ENCODE measurements at regions not wholly inside any gene's neighbourhood (a gene's known extent, or its start where the extent isn't known, plus 50 kb on each side); places are given as distances from the start of the nearest gene placed in this dataset.

DNA sequence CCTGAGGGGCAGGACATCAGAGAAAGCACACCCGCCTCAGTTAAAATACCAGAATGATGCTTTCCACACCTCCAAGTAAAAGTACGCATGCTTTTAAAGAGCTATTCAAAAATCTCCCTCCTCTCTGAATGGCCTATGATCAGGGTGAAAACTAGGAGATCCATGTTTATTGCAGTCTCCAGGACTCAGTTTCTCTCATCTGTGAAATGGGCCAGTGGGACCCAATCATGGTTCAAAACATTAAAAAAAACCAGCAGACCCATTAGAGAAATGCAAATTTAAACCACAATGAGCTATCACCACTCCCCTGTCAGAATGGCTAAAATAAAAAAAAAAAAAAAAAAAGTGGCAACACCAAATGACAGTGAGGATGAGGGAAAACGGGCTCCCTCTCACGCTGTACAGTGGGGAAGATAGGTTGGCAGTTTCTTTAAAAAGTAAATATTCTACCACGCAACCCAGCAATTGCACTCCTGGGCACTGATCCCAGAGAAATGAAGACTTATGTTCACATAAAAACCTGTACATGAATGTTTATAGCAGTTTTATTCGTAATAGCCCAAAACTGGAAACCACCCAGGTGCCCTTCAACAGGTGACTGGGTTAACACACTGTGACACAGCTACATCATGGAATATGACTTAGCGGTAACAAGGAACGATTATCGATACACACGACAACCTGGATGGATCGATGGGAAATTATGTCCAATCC is 242.7 kb downstream of the MN1 start:
- Histone ChIP-seq H3K4me1 (ENCODE audit: control insufficient read depth in 2 of 2, insufficient read depth in 2 of 2, low read length in 2 of 2) (no peaks in the 10 kb centered on the region), H3K27me3 (replicated peaks in 1 of 4; ENCODE audit: control extremely low read depth in 1 of 4, control insufficient read depth in 3 of 4, insufficient read depth in 4 of 4, low read length in 3 of 4) (no peaks in the 10 kb centered on the region), H2AFZ (ENCODE audit: insufficient read depth, low read depth, low read length, poor library complexity, severe bottlenecking) (no peak overlapping the region), H3K9ac (ENCODE audit: low read length) (no peak overlapping the region), H3K36me3 (replicated peaks in 1 of 2; ENCODE audit: control extremely low read depth in 1 of 2, control insufficient read depth in 1 of 2, extremely low read depth in 1 of 2, insufficient read depth in 2 of 2, low read length in 1 of 2) (no peaks in the 10 kb centered on the region), H3K4me2 (replicated peaks; ENCODE audit: low read depth, low read length, poor library complexity, severe bottlenecking) (no peak overlapping the region), H3K9me3 (ENCODE audit: control extremely low read depth in 1 of 3, control insufficient read depth in 2 of 3, insufficient read depth in 1 of 3, low read length in 2 of 3) (peaks cover 0 to 5% (median 0%) of the 10 kb centered on the region in 3 donors), H3K79me2 (ENCODE audit: control insufficient read depth, insufficient read depth, low read length) (no peaks in the 10 kb centered on the region), H3K27ac (ENCODE audit: low read length in 2 of 2) (no peak overlapping the region), H4K20me1 (ENCODE audit: control insufficient read depth, insufficient read depth, low read length, poor library complexity, severe bottlenecking) (no peaks in the 10 kb centered on the region), H3K4me3 (ENCODE audit: control extremely low read depth in 1 of 5, extremely low read depth in 1 of 5, insufficient read depth in 1 of 5, low read depth in 2 of 5, low read length in 4 of 5) (no peak overlapping the region)
- no peak for ATAC-seq (ENCODE audit: low read depth)
- 100% methylated on average over 1 of the region's 11 CpGs for WGBS (ENCODE audit: insufficient coverage)
- ChIA-PET CTCF (no interaction called here), POLR2A (no interaction called here)
- Mint-ChIP-seq H3K4me1 (no peaks in the 10 kb centered on the region), H3K27me3 (peaks cover 4% of the 10 kb centered on the region), H3K27ac (no peak overlapping the region), H3K4me3 (no peak overlapping the region), H3K9me3 (ENCODE audit: insufficient read depth) (no peaks in the 10 kb centered on the region)
- intact Hi-C loops (cut with micrococcal nuclease), result no loop called here
- no peak for DNase-seq
- TF ChIP-seq EZH2 (IDR thresholded peaks at IDR 0.05; ENCODE audit: borderline replicate concordance, insufficient read depth, low read depth, low read length, poor library complexity, severe bottlenecking), result no peak
- TF ChIP-seq, protein P1, sequence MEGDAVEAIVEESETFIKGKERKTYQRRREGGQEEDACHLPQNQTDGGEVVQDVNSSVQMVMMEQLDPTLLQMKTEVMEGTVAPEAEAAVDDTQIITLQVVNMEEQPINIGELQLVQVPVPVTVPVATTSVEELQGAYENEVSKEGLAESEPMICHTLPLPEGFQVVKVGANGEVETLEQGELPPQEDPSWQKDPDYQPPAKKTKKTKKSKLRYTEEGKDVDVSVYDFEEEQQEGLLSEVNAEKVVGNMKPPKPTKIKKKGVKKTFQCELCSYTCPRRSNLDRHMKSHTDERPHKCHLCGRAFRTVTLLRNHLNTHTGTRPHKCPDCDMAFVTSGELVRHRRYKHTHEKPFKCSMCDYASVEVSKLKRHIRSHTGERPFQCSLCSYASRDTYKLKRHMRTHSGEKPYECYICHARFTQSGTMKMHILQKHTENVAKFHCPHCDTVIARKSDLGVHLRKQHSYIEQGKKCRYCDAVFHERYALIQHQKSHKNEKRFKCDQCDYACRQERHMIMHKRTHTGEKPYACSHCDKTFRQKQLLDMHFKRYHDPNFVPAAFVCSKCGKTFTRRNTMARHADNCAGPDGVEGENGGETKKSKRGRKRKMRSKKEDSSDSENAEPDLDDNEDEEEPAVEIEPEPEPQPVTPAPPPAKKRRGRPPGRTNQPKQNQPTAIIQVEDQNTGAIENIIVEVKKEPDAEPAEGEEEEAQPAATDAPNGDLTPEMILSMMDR (IDR thresholded peaks at IDR 0.05), result no peak

- H3K27me3 Mint-ChIP-seq, result peaks cover 3% of the 10 kb centered on the region
- WGBS (ENCODE audit: insufficient coverage), result 77% methylated on average over 3 of the region's 5 CpGs
- POLR2A ChIA-PET, result no interaction called here
- no peaks in the 10 kb centered on the region for H3K27me3 ChIP-seq (replicated peaks in 1 of 4; ENCODE audit: control extremely low read depth in 1 of 4, control insufficient read depth in 3 of 4, insufficient read depth in 4 of 4, low read length in 3 of 4)
- no peaks in the 10 kb centered on the region for H3K36me3 ChIP-seq (replicated peaks in 1 of 2; ENCODE audit: control extremely low read depth in 1 of 2, control insufficient read depth in 1 of 2, extremely low read depth in 1 of 2, insufficient read depth in 2 of 2, low read length in 1 of 2)
- TF ChIP-seq EZH2 (IDR thresholded peaks at IDR 0.05; ENCODE audit: borderline replicate concordance, insufficient read depth, low read depth, low read length, poor library complexity, severe bottlenecking), result no peak
- TF ChIP-seq, protein P1 (IDR thresholded peaks at IDR 0.05), result no peak
- no peaks in the 10 kb centered on the region for H3K4me1 Mint-ChIP-seq
- H3K4me2 ChIP-seq (replicated peaks; ENCODE audit: low read depth, low read length, poor library complexity, severe bottlenecking), result no peak overlapping the region
- intact Hi-C loops (cut with micrococcal nuclease), result no loop called here
- no peak overlapping the region for H3K27ac ChIP-seq (ENCODE audit: low read length in 2 of 2)
- H3K4me1 ChIP-seq (ENCODE audit: control insufficient read depth in 2 of 2, insufficient read depth in 2 of 2, low read length in 2 of 2), result no peaks in the 10 kb centered on the region
- no peaks in the 10 kb centered on the region for H3K9me3 Mint-ChIP-seq (ENCODE audit: insufficient read depth)
- peaks cover 0 to 17% (median 0%) of the 10 kb centered on the region in 3 donors for H3K9me3 ChIP-seq (ENCODE audit: control extremely low read depth in 1 of 3, control insufficient read depth in 2 of 3, insufficient read depth in 1 of 3, low read length in 2 of 3)
- no peaks in the 10 kb centered on the region for H3K79me2 ChIP-seq (ENCODE audit: control insufficient read depth, insufficient read depth, low read length)
- DNase-seq (no peak), ATAC-seq (ENCODE audit: low read depth) (no peak)
- H3K27ac Mint-ChIP-seq, result no peak overlapping the region
- no peaks in the 10 kb centered on the region for H4K20me1 ChIP-seq (ENCODE audit: control insufficient read depth, insufficient read depth, low read length, poor library complexity, severe bottlenecking)
- no peak overlapping the region for H3K4me3 Mint-ChIP-seq
- H2AFZ ChIP-seq (ENCODE audit: insufficient read depth, low read depth, low read length, poor library complexity, severe bottlenecking), result no peak overlapping the region
- CTCF ChIA-PET, result no interaction called here
- H3K9ac ChIP-seq (ENCODE audit: low read length), result no peak overlapping the region
- no peak overlapping the region for H3K4me3 ChIP-seq (ENCODE audit: control extremely low read depth in 1 of 5, extremely low read depth in 1 of 5, insufficient read depth in 1 of 5, low read depth in 2 of 5, low read length in 4 of 5)
Observed at GRCh38 chr22:27560781-27561180, 240.8 kb downstream of the MN1 start.
